NCI-H2107 treated with DMSO at 0.1 percent for 48 hours (cell line): ENCODE measurements at regions not wholly inside any gene's neighbourhood (a gene's known extent, or its start where the extent isn't known, plus 50 kb on each side); places are given as distances from the start of the nearest gene placed in this dataset.
"Not testable (repeated sequence)": the region's sequence is repeated elsewhere in the genome, so short reads cannot be mapped to it uniquely, and the experiment has no call there.

ENCODE experiments used
- DNase-seq: peaks from one replicate; lab custom pipeline; 2025; ENCODE audit not compliant: unreplicated experiment; lab: John Stamatoyannopoulos, UW

GRCh38 chr6:103113416-103113815 is 1719.9 kb downstream of the GRIK2 start:
- DNase-seq: no peak

DNA sequence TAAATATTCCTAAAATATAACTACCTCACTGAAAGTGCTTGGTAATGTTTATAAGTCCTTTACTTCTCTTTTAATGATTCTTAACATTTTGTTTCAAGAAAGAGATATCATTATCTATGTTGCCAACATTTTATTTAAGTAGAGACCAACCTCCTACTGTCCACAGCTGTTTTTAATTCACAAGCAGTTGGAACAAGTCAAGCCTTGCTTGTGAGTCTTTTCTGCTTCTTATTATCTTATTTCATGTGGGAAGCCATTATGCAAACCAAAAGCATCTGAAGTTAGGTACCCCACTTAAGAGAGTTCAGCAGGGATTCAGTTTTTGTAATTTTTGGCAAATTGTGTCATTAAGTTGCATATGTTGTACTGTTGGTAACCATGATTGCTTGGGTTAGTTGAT is 1714.5 kb downstream of the GRIK2 start:
- no peak for DNase-seq

- no peak for DNase-seq
Observed at GRCh38 chr6:103105686-103106085, 1712.2 kb downstream of the GRIK2 start.

DNA sequence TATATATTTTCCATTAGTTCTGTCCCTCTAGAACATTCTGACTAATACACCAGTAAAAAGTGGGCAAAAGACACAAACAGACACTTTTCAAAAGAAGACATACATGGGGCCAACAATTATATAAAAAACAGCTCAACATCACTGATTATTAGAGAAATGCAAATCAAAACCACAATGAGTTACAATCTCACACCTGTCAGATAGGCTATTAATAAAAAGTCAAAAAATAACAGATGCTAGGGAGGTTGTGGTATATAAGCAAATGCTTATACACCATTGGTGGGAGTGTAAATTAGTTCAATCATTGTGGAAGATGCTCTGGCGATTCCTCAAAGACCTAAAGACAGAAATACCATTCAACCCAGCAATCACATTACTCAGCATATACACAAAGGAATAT is 1707.8 kb downstream of the GRIK2 start:
- DNase-seq: no peak

- not testable (repeated sequence) for DNase-seq
Observed at GRCh38 chr6:103092414-103092813, 1698.9 kb downstream of the GRIK2 start.

GRCh38 chr6:103085801-103086200 is 1692.3 kb downstream of the GRIK2 start:
- no peak for DNase-seq

DNA sequence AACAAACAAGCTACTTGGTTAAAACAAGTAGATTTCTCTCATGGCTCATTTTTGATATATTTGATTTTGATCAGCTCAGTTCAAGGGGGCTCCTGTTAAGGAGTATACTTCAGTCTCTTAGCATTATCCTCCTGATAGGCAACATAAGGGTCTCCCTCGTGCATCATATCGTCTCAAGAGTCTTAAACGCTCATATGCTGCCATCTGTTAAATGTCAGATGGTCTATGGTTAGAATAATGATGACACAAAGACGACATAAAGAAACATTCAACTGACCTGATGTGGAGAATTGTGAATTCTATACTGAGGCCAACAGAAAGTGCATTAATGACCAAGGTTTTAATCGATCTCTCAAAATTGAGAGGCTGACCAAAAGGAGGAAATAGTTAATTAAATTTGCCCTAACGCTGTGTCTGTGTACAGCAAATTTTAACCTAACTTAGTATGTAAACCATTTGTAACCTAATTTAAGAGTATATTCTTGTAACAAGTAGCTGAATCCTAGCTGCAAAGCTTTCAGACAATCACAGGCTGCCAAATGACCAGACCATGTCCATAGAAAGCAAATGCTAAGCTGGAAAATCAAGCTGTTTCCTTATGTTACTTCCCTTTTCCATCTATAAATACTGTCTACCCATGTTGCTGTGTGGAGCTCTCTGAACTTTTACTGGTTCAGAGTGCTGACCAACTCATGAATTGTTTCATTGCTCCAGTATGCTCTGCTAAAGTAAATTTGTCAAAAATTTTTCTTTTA is 1688.5 kb downstream of the GRIK2 start:
- DNase-seq: no peak

- DNase-seq: no peak
Observed at GRCh38 chr6:103081126-103081525, 1687.6 kb downstream of the GRIK2 start.

- DNase-seq: no peak
Observed at GRCh38 chr6:103080497-103080896, 1687.0 kb downstream of the GRIK2 start.

DNA sequence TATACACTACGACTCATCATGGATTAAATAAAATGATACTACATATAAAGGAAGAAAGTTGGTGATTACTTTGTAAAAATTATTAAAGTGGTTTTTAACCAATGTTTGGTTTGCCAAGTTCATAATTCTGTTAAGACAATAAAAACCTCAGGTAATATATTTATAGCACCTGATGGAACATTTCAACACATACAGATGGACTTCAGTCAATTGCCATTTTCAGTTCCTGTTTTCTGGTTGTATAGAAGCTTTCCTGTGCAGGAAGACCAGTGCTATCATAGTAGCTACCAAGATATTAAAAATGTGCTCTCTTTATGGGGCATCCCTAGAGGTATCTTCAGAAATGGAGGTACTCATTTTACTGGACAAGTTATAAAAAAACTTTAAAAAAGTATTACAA is 1686.4 kb downstream of the GRIK2 start:
- no peak for DNase-seq

DNA sequence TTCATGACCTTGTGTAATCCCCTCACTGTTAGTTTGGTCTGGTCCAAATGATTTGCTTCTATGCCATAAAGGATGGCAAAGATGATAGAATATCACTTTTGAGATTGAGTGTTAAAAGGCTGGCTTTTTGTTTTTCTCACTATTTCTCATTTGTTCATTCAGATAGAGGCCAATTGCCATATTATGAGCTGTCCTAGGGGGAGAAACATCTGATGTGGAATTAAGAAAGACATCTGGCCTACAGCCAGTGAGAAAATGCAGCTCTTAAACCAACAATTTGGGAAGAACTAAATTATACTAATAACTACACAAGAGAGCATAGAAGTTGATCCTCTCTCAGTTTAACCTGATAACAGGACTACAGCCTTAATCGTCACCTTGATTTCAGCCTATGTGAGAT is 1668.6 kb downstream of the GRIK2 start:
- no peak for DNase-seq

GRCh38 chr6:103047567-103047966 is 1654.1 kb downstream of the GRIK2 start:
- DNase-seq: no peak

- no peak for DNase-seq
Observed at GRCh38 chr6:103042336-103042735, 1648.8 kb downstream of the GRIK2 start.

GRCh38 chr6:103036846-103037245 is 1643.3 kb downstream of the GRIK2 start:
- DNase-seq: no peak

GRCh38 chr6:103027271-103027931 is 1633.9 kb downstream of the GRIK2 start:
- DNase-seq: no peak

GRCh38 chr6:103018426-103018825 is 1624.9 kb downstream of the GRIK2 start:
- DNase-seq: no peak

- no peak for DNase-seq
Observed at GRCh38 chr6:103017878-103018277, 1624.4 kb downstream of the GRIK2 start.

- no peak for DNase-seq
Observed at GRCh38 chr6:103011605-103012004, 1618.1 kb downstream of the GRIK2 start.

GRCh38 chr6:103002282-103002681 is 1608.8 kb downstream of the GRIK2 start:
- DNase-seq: no peak

GRCh38 chr6:103001724-103002123 is 1608.2 kb downstream of the GRIK2 start:
- DNase-seq: no peak

GRCh38 chr6:103000688-103001087 is 1607.2 kb downstream of the GRIK2 start:
- DNase-seq: no peak

- DNase-seq: no peak
Observed at GRCh38 chr6:102995491-102995890, 1602.0 kb downstream of the GRIK2 start.

DNA sequence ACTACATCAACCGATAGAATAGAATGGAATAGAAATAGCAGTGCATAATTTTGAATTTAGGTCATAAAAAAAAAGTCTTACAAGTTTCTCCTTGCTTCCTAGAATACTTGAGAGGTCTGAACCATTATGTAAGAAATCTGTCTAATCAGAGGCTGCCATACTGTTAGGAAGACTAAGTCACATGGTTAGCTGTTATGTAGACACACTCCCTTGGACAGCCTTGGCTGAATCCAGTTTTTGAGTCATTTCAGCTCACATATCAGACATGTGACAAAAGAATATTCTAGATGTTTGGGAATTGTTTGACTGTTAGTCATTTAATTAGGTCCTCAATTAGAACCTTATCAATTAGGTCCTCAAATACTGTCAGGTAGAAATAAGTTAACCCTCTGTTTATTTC is 1601.4 kb downstream of the GRIK2 start:
- DNase-seq: no peak
